Skin of body (tissue), 1 donor: ENCODE measurements at regions not wholly inside any gene's neighbourhood (a gene's known extent, or its start where the extent isn't known, plus 50 kb on each side); places are given as distances from the start of the nearest gene placed in this dataset.
"Not testable (repeated sequence)": the region's sequence is repeated elsewhere in the genome, so short reads cannot be mapped to it uniquely, and the experiment has no call there.

Experiments used
- DNase-seq: peaks from one replicate; lab custom pipeline; 2025; lab: John Stamatoyannopoulos, UW

DNA sequence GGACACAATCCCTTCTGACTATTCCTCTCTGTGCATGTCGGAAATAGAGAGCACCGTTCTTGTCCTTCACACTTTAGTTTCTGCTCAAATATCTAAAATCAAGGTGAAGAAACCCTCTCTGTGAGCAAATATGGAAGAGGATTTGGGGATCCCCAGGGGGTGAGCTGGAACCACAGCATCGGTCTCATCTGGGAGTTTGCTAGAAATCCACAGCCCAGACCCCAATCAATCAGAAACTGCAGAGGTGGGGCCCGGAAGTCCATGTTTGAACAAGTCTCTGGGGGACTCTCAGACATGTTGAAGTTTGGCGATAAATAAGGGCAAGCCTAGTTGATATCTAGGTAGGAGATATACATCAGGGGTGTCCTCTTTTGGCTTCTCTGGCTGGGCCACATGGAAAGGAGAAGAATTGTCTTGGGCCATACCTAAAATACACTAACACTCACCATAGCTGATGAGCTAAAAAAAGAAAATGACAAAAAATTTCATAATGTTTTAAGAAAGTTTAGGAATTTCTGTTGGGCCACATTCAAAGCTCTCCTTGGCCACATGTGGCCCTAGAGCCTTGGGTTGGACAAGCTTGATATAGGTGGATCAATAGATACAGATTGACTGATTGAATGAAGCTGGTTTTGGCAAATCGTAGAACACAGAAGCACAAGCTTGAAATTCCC is 168.0 kb upstream of the FOXF1 start:
- no peak for DNase-seq

GRCh38 chr16:86343027-86343795 is 167.1 kb upstream of the FOXF1 start:
- DNase-seq, result no peak

DNA sequence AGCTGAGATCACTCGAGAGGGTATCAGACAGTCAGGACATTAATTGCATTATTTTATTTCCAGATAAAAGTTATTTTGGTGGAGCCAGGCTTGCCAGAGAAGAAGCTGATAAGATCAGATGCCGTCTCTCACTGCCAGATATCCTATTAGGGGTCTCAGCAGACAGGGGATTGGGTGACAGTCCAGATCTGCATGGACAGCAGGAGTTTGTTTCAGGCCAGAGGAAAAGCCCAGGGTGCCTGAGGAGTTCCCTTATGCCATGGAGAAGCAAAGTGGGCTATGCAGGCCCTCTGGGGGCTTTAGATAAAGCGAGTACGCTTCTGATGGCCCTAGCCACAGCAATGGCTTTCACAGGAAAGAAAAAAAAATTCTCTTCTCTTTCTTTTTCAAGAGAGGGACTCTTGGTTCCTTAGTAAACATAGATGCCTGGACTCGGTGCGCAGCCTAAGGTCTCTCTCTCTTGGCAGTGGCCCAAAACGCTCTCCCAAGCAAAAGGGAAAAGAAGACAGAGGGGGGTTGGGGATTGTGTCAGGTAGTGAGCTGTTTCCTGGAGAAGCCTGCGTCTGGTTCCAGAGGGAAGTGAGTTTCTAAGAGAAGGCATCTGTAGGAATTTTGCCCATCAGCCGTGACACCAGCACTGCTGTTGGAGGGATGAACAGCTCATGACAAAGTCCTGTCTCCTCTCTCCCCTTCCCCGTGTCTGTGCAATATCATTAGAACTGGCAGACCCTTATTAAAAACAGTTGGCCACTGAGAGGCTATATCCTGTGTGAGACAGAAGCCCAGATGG is 166.3 kb upstream of the FOXF1 start:
- no peak for DNase-seq

GRCh38 chr16:86344586-86344871 is 165.8 kb upstream of the FOXF1 start:
- DNase-seq, result no peak

DNA sequence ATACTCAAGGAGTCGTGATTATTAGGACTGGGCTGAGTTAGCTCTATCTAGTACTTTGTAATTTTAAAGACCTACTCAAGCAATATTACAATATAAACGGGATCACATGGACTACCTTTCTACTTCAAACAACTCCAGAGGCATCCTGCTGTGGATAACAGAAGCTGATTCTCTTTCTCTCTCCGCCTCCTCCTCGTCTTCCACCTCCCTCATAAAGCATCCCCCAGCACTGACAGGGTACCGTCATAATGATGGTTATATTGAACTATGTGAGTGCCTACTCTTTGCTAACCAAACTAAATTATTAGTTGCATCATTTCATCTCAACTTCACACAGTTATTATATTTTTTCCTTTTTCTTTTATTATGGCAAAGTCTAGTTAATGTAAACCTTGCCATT is 165.4 kb upstream of the FOXF1 start:
- no peak for DNase-seq

- DNase-seq, result no peak
Measured at GRCh38 chr16:86345516-86345915, 164.8 kb upstream of the FOXF1 start.

DNA sequence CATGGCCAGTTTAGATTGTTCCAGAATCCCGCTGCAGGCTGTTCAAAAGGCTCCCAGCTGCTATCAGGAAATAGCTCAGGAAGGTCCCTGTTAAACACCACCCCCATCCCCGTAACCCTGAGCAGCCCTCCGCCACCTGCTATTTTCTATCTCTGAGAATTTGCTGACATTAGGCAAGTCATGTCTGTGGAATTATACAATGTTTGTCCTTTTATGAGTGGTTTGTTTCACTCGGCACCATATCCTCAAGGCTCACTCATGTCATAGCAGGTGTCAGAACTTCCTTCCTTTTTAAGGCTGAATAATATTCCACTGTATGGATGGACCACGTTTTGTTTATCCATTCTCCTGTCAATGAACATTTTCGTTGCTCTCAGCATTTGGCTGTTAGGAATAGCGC is 164.3 kb upstream of the FOXF1 start:
- no peak for DNase-seq

- DNase-seq, result no peak
Measured at GRCh38 chr16:86347090-86347489, 163.2 kb upstream of the FOXF1 start.

DNA sequence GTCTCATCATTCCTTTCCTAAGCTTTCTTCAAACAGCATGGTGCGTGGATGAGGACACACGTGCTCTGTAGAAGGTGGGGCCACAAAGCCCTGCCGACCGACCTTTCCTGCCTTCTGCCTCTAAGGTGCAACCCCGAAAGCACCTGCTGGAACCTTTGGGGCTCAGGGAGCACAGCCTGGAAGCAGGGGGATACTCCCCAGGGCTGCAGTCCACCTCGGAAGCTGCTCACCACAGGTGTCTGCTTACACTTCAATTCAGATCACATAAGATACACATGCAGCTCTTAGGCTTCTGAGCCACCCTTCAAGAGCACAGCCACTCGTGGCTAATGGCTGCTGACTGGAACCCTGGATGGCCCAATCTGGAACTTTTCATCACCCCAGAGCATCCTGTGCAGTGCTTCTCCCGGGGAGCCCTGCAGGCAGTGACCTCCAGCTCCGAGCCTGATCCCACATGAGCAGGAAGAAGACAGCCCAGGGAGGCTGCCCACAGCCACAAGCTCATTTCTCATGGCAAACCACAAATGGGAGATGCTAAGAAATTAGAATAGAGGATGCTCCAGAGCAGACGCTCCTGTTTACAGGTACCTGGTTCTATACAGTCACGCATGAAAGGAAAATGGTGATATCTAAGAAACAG is 162.3 kb upstream of the FOXF1 start:
- DNase-seq, result no peak

- no peak for DNase-seq
Measured at GRCh38 chr16:86349338-86349900, 160.9 kb upstream of the FOXF1 start.

- DNase-seq, result no peak
Measured at GRCh38 chr16:86350289-86350688, 160.0 kb upstream of the FOXF1 start.

DNA sequence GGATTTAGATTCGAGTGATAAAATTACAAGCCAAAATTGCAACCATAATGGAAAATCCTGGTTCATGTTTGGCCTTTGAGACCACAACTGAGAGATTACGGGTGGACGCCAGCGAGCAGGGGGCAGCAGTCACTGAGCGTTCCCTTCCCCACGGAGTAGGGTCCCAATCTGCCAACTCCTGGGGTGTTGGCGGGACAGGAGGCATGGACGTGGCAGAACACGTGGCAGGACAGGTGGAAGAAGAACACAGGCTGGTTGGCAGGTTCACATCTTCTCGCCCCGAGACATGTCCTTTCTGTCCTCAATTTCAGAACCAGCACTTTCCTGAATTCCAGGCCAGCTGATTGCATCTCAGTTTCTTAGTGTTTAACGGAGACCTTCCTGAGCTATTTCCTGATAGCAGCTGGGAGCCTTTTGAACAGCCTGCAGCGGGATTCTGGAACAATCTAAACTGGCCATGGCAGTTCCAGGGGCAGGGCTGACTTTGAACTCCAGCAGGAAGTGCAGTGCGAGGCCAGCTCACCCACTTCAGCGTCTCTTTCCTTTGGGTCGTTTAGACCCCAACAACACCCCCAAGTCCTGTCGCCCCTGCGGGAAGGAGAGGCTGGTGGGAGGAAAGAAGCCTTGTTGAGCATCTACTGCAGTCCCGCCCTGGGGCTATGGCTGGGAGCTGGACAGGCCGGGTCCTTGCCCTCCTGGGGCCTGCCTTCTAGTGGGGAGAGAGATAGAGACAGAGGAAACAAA is 159.1 kb upstream of the FOXF1 start:
- no peak for DNase-seq

GRCh38 chr16:86351785-86352139 is 158.6 kb upstream of the FOXF1 start:
- DNase-seq, result not testable (repeated sequence)

DNA sequence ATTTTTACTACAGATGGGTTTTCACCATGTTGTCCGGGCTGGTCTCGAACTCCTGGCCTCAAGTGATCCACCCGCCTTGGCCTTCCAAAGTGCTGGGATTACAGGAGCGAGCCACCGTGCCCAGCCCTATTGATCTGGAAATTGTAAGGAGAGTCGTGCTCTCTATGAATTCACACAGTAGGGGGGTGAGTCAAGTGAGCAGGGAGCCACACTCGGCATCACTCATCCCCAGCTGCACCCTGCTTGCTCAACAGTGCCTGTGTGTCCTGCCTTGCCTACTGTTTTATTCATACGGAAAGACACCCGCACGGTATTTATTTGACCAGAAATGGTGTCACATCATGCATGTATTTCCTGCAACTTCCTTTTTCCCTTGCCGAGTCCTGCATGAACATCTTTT is 157.2 kb upstream of the FOXF1 start:
- no peak for DNase-seq

DNA sequence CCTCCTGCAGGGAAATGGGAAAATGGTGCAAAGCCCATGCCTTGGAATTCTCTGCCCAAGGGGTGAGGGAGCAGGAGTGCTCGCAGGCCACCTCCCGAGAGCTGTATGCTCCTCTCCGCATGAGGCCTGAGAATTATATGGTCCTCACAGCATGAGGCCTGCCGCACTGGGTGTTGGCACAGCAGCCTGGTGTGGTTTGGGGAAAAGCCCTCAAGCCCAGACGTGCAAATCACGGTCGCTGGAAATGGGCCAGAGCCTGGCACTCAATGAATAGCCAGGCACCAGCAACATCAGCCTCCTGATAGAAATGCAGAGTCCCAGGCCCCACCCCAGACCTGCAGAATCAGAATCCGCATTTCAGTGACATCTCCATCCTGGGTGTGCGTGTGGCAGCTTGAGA is 156.4 kb upstream of the FOXF1 start:
- DNase-seq, result no peak

GRCh38 chr16:86354641-86355513 is 155.4 kb upstream of the FOXF1 start:
- no peak for DNase-seq

DNA sequence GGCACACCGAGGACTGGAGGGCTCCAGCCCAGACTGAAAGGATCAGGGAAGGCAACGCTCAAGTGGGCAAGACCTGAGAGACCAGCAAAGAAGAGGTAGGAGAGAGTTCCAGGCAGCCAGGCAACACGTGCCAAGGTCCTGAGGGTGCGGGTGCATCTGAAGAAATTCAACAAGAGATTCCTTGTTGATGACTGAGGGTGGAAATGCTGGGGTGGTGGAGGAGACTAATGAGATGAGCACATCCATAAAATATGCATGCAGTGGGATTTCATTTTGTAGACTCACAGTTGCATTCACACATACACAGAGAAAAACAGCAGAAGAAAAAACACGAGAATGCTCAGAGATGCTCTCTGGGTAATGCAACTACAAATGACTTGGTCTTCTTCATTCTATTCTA is 154.8 kb upstream of the FOXF1 start:
- DNase-seq, result no peak

GRCh38 chr16:86355951-86356350 is 154.4 kb upstream of the FOXF1 start:
- DNase-seq, result no peak

GRCh38 chr16:86356804-86357203 is 153.5 kb upstream of the FOXF1 start:
- no peak for DNase-seq

DNA sequence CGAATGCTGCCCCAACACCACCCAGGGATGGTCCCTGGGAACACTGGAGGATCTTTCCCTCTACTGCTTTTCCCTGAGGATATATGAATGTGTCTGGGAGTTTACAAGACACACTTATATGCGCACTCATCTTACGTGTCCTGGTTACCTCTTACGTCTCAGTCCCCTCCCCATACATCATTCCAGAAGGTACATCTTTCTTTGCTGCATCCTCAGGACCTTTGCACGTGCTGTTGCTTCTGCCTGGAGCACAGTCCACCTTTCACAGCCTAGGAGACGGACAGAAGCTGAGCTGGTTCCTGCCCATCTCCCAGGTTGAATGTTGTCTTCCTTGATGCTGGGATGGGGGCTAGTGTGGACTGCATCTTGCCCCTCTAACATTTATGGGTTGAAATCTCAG is 153.0 kb upstream of the FOXF1 start:
- DNase-seq, result no peak
